Esophagus muscularis mucosa (tissue), 3 donors: ENCODE measurements at regions not wholly inside any gene's neighbourhood (a gene's known extent, or its start where the extent isn't known, plus 50 kb on each side); places are given as distances from the start of the nearest gene placed in this dataset.

Source experiments
- EP300 ChIP-seq: sonication (generic); formaldehyde crosslinking; IDR thresholded peaks from one replicate; pipeline ENCODE4 v1.6.1; 2017; ENCODE audit warnings: antibody characterized with exemption
- TF ChIP-seq, protein P1 (sequence below), 3 experiments: fragments of 200-600 bp in 2 of 3; fragments of 450-650 bp in 1 of 3; sonication (generic) in 2 of 3; IDR thresholded peaks; one replicate each; pipeline ENCODE4 v1.5.1; 2017 to 2019; ENCODE audit warnings: antibody characterized with exemption in 3 of 3, mild to moderate bottlenecking in 2 of 3, moderate library complexity in 1 of 3

- TF ChIP-seq, protein P1, sequence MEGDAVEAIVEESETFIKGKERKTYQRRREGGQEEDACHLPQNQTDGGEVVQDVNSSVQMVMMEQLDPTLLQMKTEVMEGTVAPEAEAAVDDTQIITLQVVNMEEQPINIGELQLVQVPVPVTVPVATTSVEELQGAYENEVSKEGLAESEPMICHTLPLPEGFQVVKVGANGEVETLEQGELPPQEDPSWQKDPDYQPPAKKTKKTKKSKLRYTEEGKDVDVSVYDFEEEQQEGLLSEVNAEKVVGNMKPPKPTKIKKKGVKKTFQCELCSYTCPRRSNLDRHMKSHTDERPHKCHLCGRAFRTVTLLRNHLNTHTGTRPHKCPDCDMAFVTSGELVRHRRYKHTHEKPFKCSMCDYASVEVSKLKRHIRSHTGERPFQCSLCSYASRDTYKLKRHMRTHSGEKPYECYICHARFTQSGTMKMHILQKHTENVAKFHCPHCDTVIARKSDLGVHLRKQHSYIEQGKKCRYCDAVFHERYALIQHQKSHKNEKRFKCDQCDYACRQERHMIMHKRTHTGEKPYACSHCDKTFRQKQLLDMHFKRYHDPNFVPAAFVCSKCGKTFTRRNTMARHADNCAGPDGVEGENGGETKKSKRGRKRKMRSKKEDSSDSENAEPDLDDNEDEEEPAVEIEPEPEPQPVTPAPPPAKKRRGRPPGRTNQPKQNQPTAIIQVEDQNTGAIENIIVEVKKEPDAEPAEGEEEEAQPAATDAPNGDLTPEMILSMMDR (IDR thresholded peaks at IDR 0.05) = no peak
- no peak for TF ChIP-seq EP300
Observed at GRCh38 chr6:135680964-135681913, 170.3 kb upstream of the PDE7B start.
